GM21825 (cell line): ENCODE measurements at regions not wholly inside any gene's neighbourhood (a gene's known extent, or its start where the extent isn't known, plus 50 kb on each side); places are given as distances from the start of the nearest gene placed in this dataset.
"Not testable (repeated sequence)": the region's sequence is repeated elsewhere in the genome, so short reads cannot be mapped to it uniquely, and the experiment has no call there.

ENCODE experiments used
- ATAC-seq: cut with Tn5 transposase; IDR thresholded peaks from one replicate; pipeline ENCODE4 v1.9.1; 2021; ENCODE audit warnings: mild to moderate bottlenecking, moderate library complexity; ENCODE audit not compliant: unreplicated experiment

DNA sequence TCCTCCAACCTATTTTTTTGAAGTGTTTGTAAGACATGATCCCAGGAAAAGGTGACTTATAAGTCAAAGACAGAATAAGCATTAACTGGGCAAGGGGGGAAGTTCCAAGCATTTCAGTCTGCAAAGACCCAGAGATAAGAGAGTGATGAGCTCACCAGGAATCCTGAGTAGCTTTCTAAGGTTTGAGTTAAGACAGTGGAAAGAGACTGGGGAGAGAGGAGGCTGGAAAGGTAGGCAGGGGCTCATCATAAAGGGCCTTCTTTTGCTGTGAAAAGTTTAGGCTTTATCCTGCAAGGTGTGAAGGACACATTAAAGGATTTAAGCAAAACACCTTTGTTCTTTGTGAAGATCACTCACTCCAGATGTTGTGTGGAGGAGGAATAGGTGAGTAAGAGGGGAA, 438.8 kb downstream of the CHL1 start:
- ATAC-seq: no peak

DNA sequence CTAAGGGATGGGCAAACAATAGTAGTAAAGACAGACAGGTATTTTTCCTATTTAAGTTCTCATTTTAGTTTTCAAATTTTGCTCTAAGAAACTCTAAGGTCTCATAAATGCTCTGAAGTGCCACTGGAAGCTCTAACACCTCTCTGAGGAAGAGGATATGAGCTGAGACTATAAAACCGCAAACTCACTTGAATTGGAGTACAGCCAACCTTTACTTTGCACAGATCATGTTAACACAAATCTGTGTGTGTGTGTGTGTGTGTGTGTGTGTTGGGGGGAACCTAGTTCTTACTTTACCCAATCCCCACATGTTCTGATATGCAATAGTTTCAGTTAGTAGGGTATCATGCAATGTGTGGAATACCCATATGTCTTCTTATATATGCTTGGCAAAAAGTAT, 446.8 kb downstream of the CHL1 start:
- ATAC-seq: no peak

DNA sequence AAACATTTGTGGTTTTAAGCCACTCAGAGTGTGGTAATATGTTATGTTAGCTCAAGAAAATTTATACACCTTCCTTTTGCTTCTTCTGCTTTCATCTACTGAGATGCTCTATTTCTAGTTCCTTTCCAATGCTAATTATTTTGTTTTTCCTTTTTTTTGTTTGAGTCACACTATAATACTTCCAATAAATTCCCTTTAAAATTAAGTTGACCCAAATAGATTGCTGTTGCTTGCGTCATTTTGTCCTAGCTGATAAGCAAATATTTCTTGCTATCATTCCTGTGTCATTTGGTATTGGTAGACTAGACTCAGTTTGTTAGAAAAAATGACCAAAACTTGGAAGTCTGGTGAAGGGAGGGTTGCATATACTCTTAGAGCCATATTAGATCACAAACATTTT, 437.0 kb upstream of the CNTN6 start:
- ATAC-seq: no peak

DNA sequence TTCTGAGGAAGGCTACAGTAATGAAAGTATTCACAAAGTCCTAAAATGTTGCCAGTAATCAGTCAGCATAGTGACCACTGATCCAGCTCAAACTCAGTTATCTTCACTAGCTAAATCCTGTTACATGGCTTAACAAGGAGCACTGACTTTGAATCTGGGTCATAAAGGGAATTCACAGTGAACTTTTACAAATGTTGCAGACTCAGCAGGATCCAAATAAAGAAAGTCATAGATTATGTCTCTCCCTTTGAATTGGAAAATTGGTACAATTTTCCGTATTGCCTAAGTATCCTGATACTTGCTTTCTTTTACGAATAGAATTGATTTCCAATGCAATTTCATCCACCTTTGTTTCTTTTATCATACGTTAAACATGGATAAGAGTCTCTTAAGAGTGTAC, 431.5 kb upstream of the CNTN6 start:
- no peak for ATAC-seq

DNA sequence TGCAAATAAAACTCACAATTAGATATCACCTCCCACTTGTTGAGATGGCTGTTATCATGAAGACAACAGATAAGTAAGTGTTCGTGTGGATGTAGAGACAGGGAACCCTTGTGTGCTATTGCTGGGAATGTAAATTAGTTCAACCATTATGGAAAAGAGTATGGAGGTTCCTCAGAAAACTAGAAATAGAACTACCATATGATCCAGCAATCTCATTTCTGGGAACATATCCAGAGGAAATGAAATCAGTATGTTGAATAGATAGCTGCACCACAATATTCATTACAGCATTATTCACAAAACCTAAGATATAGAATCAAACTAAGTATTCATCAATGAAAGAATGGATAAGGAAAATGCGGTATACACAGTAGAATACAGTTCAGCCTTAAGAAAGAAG, 418.7 kb upstream of the CNTN6 start:
- ATAC-seq: no peak

DNA sequence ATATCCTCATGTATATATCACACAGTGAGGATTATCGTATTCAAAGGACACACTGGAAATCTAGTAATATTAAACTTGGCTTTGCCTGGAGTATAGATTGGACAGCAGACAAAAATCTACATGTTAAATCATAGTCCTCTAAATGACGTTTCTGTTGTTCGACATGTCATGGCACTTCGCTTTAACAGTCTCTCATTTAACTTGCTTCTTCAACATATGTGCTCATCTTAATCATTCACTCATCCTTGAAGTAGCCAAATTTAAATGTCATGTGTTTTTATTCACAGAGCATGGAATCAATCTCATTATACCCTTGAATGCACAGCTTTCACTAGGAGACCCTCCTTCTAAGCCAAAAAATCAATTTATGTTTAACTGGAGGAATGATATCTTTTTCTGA, 417.0 kb upstream of the CNTN6 start:
- no peak for ATAC-seq

DNA sequence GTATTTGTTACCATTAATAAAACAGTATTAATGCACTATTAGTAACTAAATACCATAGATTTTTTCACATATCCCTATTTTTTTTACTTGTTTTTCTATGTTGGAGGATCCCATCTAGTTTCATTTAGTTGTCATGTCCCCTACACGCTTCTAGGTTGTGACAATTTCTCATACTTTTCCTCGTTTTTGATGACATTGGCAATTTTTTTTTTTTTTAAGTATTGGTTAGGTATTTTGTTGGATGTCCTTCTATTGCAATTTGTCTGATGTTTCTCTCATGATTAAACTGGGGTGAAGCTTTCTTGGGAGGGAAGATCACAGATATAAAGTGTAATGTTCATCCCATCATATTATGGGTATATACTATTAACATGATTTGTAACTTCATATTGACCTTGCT, 409.1 kb upstream of the CNTN6 start:
- ATAC-seq: no peak

DNA sequence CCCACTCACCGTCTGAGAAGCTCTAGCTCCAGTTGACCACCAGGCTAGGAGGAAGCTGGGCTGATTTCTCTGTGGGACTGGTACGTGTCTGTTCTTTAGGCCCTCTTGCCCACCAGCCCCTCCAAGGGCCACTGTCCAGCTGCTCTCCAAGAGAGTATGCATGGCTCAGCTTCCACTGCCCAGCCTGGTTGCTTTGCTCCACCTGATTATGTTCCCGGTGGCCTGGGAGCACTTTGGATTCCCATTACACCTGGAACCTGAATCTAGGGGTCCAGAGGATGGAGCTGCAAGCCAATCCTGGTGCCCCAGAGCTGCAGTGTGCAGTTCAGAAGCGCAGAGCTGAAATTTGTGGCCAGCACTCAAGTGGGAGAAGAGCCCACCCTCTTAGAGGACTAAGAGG, 402.1 kb upstream of the CNTN6 start:
- no peak for ATAC-seq

DNA sequence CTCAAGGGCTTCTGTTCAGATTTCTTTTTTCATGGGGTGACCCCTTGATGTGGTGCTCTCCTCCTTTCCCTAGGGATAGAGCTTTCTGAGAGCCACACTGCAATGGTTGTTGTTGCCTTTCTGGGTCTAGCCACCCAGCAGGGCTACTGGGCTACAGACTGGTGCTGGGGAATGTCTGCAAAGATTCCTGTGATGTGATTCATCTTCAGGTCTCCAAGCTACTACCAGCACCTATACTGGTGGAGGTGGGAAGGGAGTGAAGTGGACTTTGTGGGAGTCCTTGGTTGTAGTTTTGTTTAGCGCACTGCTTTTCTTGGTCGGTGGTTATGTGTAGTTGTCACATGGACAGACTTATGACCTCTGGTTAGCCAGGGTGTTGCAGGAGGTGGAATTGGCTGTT, 392.3 kb upstream of the CNTN6 start:
- no peak for ATAC-seq

DNA sequence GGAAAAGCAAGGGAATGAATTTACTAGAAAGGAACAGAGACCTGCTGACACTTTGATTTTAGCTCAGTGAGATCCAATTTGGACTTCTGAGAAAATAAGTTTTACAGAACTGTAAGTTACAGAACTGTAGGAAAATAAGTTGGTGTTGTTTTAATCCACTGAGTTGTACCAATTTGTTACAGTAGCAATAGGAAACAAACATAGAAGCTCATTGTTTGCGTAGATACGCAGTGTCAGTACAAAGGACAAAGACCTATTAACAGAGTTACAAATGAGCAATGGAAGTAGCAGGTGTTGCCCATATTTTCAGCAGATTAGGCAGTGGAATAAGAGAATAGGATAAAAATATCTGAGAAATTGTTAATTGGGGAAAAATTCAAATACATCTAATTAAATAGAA, 385.8 kb upstream of the CNTN6 start:
- no peak for ATAC-seq

DNA sequence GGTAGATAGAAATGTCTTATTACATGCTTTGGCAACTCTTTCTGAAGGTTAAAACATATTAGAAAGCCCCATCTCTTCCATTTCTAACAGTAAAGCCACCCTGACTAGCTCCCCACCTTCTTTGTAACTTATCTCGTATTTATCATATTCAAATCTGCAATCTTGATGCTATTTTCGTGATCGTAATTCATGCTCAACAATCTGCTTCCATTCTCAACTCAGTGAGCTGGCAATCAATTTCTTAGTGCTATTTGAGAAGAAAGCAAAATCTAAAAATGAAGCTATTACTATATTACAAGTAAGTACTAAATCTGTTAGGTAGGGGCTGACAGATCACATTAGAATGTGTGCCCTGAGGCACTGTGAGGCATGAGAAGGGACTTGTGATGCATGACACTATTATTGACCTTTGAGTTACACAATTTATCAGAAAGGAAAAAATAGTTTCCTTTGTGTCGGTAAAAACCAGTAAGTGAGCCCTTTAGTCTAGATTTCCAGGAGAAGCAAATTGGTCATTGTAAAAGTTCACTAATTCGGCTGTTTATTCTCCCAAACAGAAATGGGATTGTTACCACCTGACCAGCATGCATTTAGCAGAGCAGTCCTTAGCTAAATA, 379.7 kb upstream of the CNTN6 start:
- no peak for ATAC-seq

DNA sequence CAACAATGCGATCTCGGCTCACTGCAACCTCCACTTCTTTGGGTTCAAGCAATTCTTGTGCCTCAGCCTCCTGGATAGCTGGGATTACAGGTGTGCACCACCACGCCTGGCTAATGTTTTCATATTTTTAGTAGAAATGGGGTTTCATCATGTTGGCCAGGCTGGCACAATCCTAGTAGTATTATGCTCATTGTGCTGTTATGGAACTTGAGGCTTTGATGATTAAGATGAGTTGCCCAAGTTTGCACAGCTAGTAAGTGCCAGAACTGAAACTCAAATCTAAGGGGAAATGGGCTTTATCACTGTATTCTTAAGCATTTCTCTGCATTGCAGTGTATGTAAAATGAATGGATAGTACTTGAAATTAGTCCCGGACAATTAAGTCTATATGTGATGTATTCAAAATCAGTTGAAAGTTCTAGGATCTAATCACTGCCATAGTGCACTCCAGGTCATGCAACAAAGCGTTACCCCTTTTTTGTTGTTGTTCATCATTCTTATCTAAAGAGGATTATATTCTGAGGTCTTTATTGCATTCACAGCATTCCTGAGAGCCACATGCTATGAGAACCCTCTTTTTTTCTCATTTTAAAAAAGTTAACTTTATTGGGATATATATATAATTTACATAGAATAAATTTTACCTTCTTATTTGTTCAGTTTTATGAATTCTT, 378.7 kb upstream of the CNTN6 start:
- ATAC-seq: no peak

DNA sequence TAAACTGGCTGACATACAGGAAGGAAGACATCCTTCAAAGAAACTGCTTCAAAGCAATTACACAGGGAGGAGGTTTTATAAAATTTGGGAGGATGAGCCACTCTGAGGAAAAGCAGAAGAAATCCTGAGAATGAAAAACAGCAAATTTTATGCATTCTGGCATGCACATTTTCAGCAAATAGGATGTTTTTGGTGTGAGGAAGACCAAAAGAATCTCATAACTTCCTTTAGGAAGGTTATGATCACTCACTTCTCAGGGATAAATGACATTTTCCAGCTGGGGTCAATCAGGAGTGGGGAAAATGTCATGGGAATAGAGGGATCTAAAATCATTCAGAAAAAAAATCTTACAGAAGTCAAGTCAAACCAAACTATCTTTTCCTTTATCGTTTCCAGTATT, 371.7 kb upstream of the CNTN6 start:
- ATAC-seq: no peak

DNA sequence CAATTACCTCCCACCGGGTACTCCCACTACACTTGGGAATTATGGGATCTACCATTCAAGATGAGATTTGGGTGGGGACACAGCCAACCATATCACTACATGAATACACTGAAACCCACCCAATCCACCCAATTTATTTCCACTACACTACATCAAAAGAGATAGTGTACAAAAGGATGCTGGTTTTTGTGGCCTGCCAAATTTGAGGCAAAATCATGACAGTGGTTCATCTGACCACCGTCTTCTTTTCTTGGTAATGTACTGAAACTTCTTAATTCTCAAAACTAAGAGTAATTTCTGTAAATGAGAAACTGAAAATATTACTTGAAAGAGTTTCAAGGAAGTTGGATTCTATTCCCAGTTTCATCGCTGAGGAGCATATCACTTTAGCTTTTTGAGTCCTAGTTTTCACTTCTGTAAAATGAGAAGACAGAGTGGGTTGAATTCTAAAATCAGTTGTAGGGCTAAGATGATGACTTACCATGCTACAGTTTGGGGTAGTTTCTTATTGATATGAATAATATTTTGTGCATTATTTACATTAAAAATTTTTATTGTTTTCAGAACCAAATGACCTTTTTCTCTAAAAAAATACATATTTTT, 360.4 kb upstream of the CNTN6 start:
- ATAC-seq: no peak

DNA sequence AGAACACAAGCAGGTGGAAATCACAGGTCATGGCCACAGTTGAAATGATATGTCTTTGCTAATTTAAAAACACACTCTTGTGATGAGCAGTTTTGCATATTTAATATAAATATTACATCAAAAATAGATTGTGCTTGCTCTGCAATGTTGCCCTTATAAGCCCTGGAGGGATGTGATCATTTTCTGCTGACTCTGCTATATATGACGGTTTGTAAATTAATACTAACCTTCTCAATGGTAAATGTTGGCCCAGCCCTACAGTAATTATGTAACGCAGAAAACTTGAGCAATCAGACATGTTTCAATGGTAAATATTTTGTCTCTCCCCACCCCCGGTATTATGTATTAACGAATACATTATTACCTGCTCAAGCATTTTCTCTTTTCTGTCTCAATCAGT, 359.5 kb upstream of the CNTN6 start:
- no peak for ATAC-seq

DNA sequence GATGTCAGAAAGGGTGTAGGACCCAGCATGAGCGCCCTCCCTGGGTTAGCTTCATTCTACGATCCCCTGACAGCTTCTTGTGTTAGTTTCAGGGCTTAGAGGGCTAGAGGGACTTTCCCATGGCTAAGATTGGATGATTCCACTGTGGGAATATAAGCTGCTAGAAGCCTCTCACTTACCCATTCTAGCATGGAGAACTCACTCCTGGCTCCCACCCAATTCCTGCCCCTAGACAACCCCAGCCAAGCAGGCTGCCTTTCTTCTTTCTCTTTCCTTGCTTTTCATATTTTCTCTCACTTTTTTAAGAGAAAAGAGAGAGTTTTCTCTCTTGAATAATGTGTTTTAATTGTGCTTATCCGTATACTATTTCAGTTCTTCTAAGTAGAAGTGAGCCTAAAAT, 335.1 kb upstream of the CNTN6 start:
- ATAC-seq: no peak

DNA sequence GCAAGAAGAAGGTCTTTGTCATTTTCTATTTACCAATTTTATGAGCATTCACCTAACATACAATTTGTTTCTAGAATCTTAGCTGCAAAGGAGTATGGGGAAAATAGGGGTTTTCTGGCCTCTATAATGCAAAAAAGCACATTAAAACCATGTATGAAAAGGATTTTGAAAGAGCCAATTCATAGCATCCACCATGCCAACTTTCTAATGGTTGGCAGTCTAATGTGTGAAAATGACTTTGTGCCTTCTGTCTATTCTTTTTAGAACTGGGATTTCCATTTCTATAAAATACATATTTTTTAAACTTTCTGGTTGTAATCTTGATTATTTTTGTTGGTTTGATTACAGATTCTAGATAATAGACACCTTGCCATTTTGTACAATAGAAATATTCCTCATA, 333.7 kb upstream of the CNTN6 start:
- no peak for ATAC-seq

DNA sequence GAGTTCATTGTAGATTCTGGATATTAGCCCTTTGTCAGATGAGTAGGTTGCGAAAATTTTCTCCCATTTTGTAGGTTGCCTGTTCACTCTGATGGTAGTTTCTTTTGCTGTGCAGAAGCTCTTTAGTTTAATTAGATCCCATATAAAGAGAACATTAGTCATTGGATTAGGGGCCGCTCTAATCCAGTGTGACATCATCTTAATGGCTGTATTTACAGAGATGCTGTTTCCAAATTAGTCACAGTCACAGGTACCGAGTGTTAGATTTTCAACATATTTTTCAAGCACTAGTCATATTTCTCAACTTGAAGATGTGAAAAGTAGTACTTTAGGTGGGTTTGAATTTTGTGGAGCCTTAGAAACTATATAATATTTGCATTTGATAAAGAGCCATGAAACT, 319.4 kb upstream of the CNTN6 start:
- ATAC-seq: not testable (repeated sequence)

DNA sequence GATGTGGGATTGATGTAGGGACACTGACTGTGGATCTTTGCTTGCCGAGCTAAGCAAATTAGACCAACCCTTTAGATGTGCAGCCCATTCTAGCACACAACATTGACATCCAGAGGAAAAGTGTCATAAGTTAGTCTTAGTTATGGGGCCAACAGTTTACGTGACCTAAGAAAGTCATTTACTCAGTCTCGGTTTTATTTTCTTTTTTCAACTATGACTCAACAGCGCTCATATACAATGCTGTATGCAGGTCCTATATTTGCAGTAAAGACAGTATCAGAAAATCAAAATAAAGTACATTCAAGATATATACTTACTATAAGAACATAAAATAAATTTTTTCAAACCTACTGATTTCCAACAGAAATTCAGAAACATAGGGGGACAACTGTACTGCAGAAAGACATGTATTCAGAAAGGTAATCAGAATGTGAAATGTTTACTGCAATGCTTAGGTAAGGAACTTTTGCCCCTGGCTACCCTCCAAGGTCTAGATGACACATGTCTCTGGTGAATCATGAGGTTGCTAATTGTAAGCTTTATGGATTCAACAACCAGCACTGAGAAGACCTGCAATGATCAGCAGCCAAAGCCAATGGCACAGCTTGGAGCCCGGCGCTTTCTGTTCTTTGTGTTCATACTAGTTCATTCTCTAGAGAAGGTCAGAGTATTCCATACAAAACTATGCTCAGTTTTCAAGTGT, 317.5 kb upstream of the CNTN6 start:
- ATAC-seq: no peak

DNA sequence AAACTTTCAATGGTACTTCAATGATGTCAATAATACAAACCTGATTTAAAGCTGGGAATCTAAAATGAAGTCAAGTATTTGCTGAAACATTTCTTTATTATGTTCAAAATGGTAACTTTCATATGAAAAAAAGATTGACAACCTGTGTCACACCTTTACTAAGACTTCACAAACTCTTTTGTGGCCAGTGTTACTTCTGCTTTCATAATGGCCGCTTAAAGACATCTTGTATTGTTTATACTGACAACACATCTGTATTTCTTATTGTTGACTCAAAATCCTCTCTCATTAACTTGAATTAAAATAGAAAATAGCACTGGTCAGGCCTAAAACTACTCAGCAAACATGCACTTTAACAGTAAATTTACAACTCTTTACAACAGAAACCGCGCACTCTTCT, 312.3 kb upstream of the CNTN6 start:
- no peak for ATAC-seq

DNA sequence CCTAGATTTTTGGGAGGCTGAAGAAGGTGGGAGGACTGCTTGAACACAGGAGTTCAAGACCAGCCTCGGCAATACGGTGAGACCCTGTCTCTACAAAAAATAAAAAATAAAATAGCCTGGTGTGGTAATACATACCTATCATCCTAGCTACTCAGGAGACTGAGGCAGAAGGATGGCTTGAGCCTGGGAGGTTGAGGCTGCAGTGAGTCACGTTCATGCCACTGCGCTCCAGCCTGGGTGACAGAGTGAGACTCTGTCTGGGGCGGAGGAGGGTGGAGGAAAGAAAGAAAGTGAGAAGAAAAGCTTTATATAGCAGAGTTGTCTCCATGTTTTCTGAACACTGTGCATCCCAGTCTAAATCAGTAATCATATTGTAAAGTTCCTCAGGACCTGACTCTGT, 301.4 kb upstream of the CNTN6 start:
- no peak for ATAC-seq

DNA sequence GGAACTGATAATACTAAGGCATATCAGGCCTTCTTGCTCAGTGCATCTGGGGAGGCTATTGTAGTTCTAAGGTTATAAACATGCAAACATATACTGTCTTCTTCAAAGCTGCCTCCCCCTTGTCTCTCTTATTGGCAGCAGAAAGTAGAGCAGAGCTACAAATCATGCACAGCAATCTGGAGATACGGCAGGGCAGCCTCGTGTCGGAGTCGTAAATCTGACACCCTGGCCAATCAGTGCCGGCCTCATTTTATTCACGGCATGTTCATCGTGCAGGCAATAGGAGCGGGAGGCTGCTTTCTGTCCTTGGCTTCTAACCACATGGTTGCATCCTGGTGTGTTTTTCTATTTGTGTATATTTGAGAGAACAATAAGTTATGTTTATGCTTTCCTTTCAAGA, 300.2 kb upstream of the CNTN6 start:
- no peak for ATAC-seq
